Trophoblast cell (in vitro differentiated cells and primary cell): ENCODE measurements at regions not wholly inside any gene's neighbourhood (a gene's known extent, or its start where the extent isn't known, plus 50 kb on each side); places are given as distances from the start of the nearest gene placed in this dataset.
A peak's percentile ranks its signal among the peaks of the same experiment; 100 is the strongest.

Source experiments
- DNase-seq, 2 donors: peaks; one replicate each; pipeline ENCODE4 v3.0.0-alpha.2; 2016
- H2AFZ ChIP-seq: 2 replicates; pipeline ENCODE4 v1.6.1; 2013; ENCODE audit warnings: low read length, moderate library complexity, mild to moderate bottlenecking; ENCODE audit not compliant: insufficient read depth, poor library complexity
- H2AK5ac ChIP-seq: 2 replicates; pipeline ENCODE4 v1.6.1; 2013; ENCODE audit warnings: mild to moderate bottlenecking, low read length
- H2BK120ac ChIP-seq: 2 replicates; pipeline ENCODE4 v1.6.1; 2013; ENCODE audit warnings: low read length, mild to moderate bottlenecking, moderate library complexity; ENCODE audit not compliant: insufficient read depth, poor library complexity
- H2BK12ac ChIP-seq: 2 replicates; pipeline ENCODE4 v1.6.1; 2013; ENCODE audit warnings: mild to moderate bottlenecking, low read length, moderate library complexity
- H2BK5ac ChIP-seq: 2 replicates; pipeline ENCODE4 v1.6.1; 2013; ENCODE audit warnings: low read length, low read depth, moderate library complexity, mild to moderate bottlenecking; ENCODE audit not compliant: poor library complexity
- H3K14ac ChIP-seq: 2 replicates; pipeline ENCODE4 v1.6.1; 2013; ENCODE audit warnings: mild to moderate bottlenecking, low read length
- H3K18ac ChIP-seq: 2 replicates; pipeline ENCODE4 v1.6.1; 2013; ENCODE audit warnings: mild to moderate bottlenecking, low read length
- H3K23ac ChIP-seq: 2 replicates; pipeline ENCODE4 v1.6.1; 2013; ENCODE audit warnings: low read length
- H3K27ac ChIP-seq: 2 replicates; pipeline ENCODE4 v1.5.1; 2013; ENCODE audit warnings: low read depth, mild to moderate bottlenecking, inconsistent platforms, low read length, moderate library complexity
- H3K27me3 ChIP-seq: 2 replicates; pipeline ENCODE4 v1.6.1; 2013; ENCODE audit warnings: inconsistent platforms, mild to moderate bottlenecking, low read length, moderate library complexity; ENCODE audit not compliant: insufficient read depth
- H3K36me3 ChIP-seq, 2 experiments: 1 replicate in 1 of 2; 2 replicates in 1 of 2; pipeline ENCODE4 v1.6.1; 2013; ENCODE audit warnings: low read length in 2 of 2, mild to moderate bottlenecking in 2 of 2, moderate library complexity in 1 of 2; ENCODE audit not compliant: insufficient read depth in 2 of 2, control insufficient read depth in 1 of 2
- H3K4ac ChIP-seq: 2 replicates; pipeline ENCODE4 v1.6.1; 2013; ENCODE audit warnings: low read depth, mild to moderate bottlenecking, low read length, moderate library complexity
- H3K4me1 ChIP-seq, 2 experiments: 1 replicate in 1 of 2; 2 replicates in 1 of 2; pipeline ENCODE4 v1.6.1; 2013; ENCODE audit warnings: low read length in 2 of 2, mild to moderate bottlenecking in 2 of 2, moderate library complexity in 1 of 2; ENCODE audit not compliant: insufficient read depth in 2 of 2, control insufficient read depth in 1 of 2
- H3K4me2 ChIP-seq: 2 replicates; pipeline ENCODE4 v1.6.1; 2013; ENCODE audit warnings: inconsistent platforms, mild to moderate bottlenecking, low read length, moderate library complexity
- H3K4me3 ChIP-seq: 2 replicates; pipeline ENCODE4 v1.5.1; 2013; ENCODE audit warnings: mild to moderate bottlenecking, low read depth, low read length, inconsistent platforms
- H3K79me1 ChIP-seq: one replicate; pipeline ENCODE4 v1.6.1; 2013; ENCODE audit warnings: low read length
- H3K79me2 ChIP-seq: 2 replicates; pipeline ENCODE4 v1.6.1; 2013; ENCODE audit warnings: low read length, mild to moderate bottlenecking; ENCODE audit not compliant: control insufficient read depth, insufficient read depth, poor library complexity
- H3K9ac ChIP-seq: 2 replicates; pipeline ENCODE4 v1.6.1; 2013; ENCODE audit warnings: mild to moderate bottlenecking, low read length
- H3K9me3 ChIP-seq: 2 replicates; pipeline ENCODE4 v1.6.1; 2013; ENCODE audit warnings: low read depth, mild to moderate bottlenecking, control low read depth, inconsistent platforms, low read length; ENCODE audit not compliant: insufficient read depth
- H4K12ac ChIP-seq: 2 replicates; pipeline ENCODE4 v1.6.1; 2013; ENCODE audit warnings: low read depth, mild to moderate bottlenecking, low read length, moderate library complexity
- H4K8ac ChIP-seq: 2 replicates; pipeline ENCODE4 v1.6.1; 2013; ENCODE audit warnings: low read depth, mild to moderate bottlenecking, low read length, moderate library complexity
- H4K91ac ChIP-seq: one replicate; pipeline ENCODE4 v1.6.1; 2013; ENCODE audit warnings: low read depth, mild to moderate bottlenecking, low read length, moderate library complexity
- WGBS: extraction: QIAGEN DNeasy Blood & Tissue Kit; methylation state at CpG from one replicate; pipeline ENCODE4 v1.1.7; 2013; ENCODE audit warnings: missing lambda C conversion rate; ENCODE audit not compliant: insufficient read length, insufficient coverage; ENCODE audit errors: extremely low coverage; 5-methylcytosine and 5-hydroxymethylcytosine counted together

DNA sequence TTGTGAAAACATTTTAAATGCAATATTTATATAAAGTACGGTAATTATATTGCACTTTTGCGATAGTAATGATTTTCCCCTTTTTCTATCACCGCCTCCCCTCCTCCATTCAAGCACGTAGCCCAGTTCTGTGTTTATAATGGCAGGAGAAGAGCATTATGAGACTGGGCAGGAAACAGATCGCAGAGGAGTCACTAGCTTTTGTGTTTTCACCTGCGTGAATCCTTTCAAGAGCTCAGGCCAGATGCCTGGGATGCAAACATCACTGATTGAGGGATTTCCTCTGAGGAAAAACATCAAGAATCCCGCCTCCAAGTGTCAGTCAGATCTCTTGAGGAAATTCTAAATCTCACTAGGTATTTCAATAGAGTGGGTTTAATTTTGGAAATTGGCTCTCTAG, 178.4 kb upstream of the FN1 start:
- H3K79me1 ChIP-seq, result peaks cover 48% of the 10 kb centered on the region
- peak overlapping the region; percentile 55 for H2BK5ac ChIP-seq
- H2AK5ac ChIP-seq, result no peak overlapping the region
- peak overlapping the region; percentile 83 for H4K91ac ChIP-seq
- H4K8ac ChIP-seq, result peak overlapping the region; percentile 66
- H3K23ac ChIP-seq, result no peak overlapping the region
- H3K9me3 ChIP-seq, result peaks cover 3% of the 10 kb centered on the region
- no peak overlapping the region for H3K4me2 ChIP-seq
- DNase-seq, result no peak
- peak overlapping the region; percentile 92 for H3K14ac ChIP-seq
- H2BK12ac ChIP-seq, result peak overlapping the region; percentile 89
- peaks cover 9 to 28% of the 10 kb centered on the region in 2 experiments for H3K4me1 ChIP-seq
- WGBS, result no CpG with 5 or more reads among the region's 7 CpGs
- H3K4ac ChIP-seq, result no peak overlapping the region
- H3K18ac ChIP-seq, result no peak overlapping the region
- H3K27ac ChIP-seq, result no peak overlapping the region
- no peak overlapping the region for H3K9ac ChIP-seq
- no peak overlapping the region for H4K12ac ChIP-seq
- H2AFZ ChIP-seq, result no peak overlapping the region
- no peak overlapping the region for H3K4me3 ChIP-seq
- H3K79me2 ChIP-seq, result peaks cover 6% of the 10 kb centered on the region
- no peaks in the 10 kb centered on the region for H3K27me3 ChIP-seq
- peak overlapping the region; percentile 81 for H2BK120ac ChIP-seq
- peaks cover 0 to 9% of the 10 kb centered on the region in 2 experiments for H3K36me3 ChIP-seq

DNA sequence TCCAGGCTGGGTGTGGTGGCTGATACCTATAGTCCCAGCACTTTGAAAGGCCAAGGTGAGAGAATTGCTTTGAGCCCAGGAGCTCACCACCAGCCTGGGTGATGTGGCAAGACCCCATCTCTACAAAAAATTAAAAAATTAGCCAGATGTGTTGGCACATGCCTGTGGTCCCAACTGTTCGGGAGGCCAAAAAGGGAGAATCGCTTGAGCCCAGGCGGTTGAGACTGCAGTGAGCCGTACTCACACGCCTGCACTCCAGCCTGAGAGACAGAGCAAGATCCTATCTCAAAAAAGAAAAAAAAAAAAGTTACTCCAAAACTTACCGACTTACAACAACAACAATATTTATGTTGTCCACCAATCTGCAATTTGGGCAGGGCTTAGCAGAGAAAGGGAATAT, 178.0 kb upstream of the FN1 start:
- no peak overlapping the region for H3K4ac ChIP-seq
- no peak overlapping the region for H4K12ac ChIP-seq
- H3K9ac ChIP-seq, result no peak overlapping the region
- no peak overlapping the region for H3K4me2 ChIP-seq
- WGBS, result no CpG with 5 or more reads among the region's 6 CpGs
- DNase-seq, result peak in 1 of 2 donors; percentile 22
- no peak overlapping the region for H4K8ac ChIP-seq
- H3K27me3 ChIP-seq, result no peaks in the 10 kb centered on the region
- H2AFZ ChIP-seq, result no peak overlapping the region
- H3K79me2 ChIP-seq, result peaks cover 6% of the 10 kb centered on the region
- peak overlapping the region; percentile 33 for H2BK12ac ChIP-seq
- no peak overlapping the region for H3K18ac ChIP-seq
- H2BK120ac ChIP-seq, result peak overlapping the region; percentile 96
- H2BK5ac ChIP-seq, result peak overlapping the region; percentile 93
- H3K9me3 ChIP-seq, result peaks cover 3% of the 10 kb centered on the region
- peaks cover 49% of the 10 kb centered on the region for H3K79me1 ChIP-seq
- peak overlapping the region; percentile 7 for H2AK5ac ChIP-seq
- H4K91ac ChIP-seq, result peak overlapping the region; percentile 83
- H3K4me1 ChIP-seq, result peaks cover 9 to 29% of the 10 kb centered on the region in 2 experiments
- H3K36me3 ChIP-seq, result peaks cover 0 to 9% of the 10 kb centered on the region in 2 experiments
- no peak overlapping the region for H3K23ac ChIP-seq
- H3K14ac ChIP-seq, result peak overlapping the region; percentile 18
- no peak overlapping the region for H3K4me3 ChIP-seq
- peak overlapping the region; percentile 80 for H3K27ac ChIP-seq

GRCh38 chr2:215613280-215613679, 177.4 kb upstream of the FN1 start:
- no peak overlapping the region for H2AFZ ChIP-seq
- H3K4ac ChIP-seq, result peak overlapping the region; percentile 51
- H3K79me2 ChIP-seq, result peaks cover 6% of the 10 kb centered on the region
- peak overlapping the region; percentile 60 for H2AK5ac ChIP-seq
- peaks cover 49% of the 10 kb centered on the region for H3K79me1 ChIP-seq
- H3K4me1 ChIP-seq, result peaks cover 9 to 29% of the 10 kb centered on the region in 2 experiments
- peaks cover 0 to 9% of the 10 kb centered on the region in 2 experiments for H3K36me3 ChIP-seq
- H2BK12ac ChIP-seq, result peak overlapping the region; percentile 97
- H3K18ac ChIP-seq, result peak overlapping the region; percentile 74
- no peak overlapping the region for H3K9ac ChIP-seq
- no peak overlapping the region for H3K4me2 ChIP-seq
- H3K23ac ChIP-seq, result no peak overlapping the region
- H3K9me3 ChIP-seq, result peaks cover 3% of the 10 kb centered on the region
- H3K27ac ChIP-seq, result peak overlapping the region; percentile 80
- H3K4me3 ChIP-seq, result no peak overlapping the region
- H4K12ac ChIP-seq, result no peak overlapping the region
- peak overlapping the region; percentile 88 for H4K91ac ChIP-seq
- DNase-seq, result peak; percentile 95
- WGBS, result no CpG with 5 or more reads among the region's 8 CpGs
- H3K14ac ChIP-seq, result peak overlapping the region; percentile 86
- no peaks in the 10 kb centered on the region for H3K27me3 ChIP-seq
- H4K8ac ChIP-seq, result peak overlapping the region; percentile 65
- peak overlapping the region; percentile 96 for H2BK120ac ChIP-seq
- H2BK5ac ChIP-seq, result peak overlapping the region; percentile 93

DNA sequence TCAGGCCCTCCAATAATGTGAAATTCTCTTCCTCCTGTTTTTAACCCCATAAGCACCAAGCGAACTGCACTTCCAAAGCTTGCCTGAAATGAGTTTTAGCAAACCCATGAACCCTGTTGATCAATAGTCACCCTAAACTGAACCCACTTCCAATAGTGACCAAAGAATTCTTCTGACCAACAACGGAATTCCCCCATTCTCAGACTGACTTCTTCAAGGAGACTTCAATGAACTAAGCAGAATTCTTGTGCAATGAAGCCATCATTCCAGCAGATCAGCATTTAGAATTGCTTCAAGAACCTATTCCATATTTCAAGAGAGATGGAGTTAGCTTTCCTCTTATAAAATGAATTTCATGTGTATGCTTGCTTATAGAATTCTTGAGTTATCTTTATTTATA, 176.9 kb upstream of the FN1 start:
- peak overlapping the region; percentile 93 for H2BK5ac ChIP-seq
- H3K4me2 ChIP-seq, result peak overlapping the region; percentile 28
- no peak overlapping the region for H3K4me3 ChIP-seq
- no peak overlapping the region for H4K91ac ChIP-seq
- H3K27me3 ChIP-seq, result no peaks in the 10 kb centered on the region
- H4K8ac ChIP-seq, result no peak overlapping the region
- peaks cover 6% of the 10 kb centered on the region for H3K79me2 ChIP-seq
- peaks cover 0 to 9% of the 10 kb centered on the region in 2 experiments for H3K36me3 ChIP-seq
- WGBS, result no CpG with 5 or more reads among the region's 2 CpGs
- no peak overlapping the region for H2AK5ac ChIP-seq
- H3K9me3 ChIP-seq, result peaks cover 3% of the 10 kb centered on the region
- H2BK12ac ChIP-seq, result peak overlapping the region; percentile 82
- no peak overlapping the region for H2AFZ ChIP-seq
- peaks cover 5 to 25% of the 10 kb centered on the region in 2 experiments for H3K4me1 ChIP-seq
- peaks cover 45% of the 10 kb centered on the region for H3K79me1 ChIP-seq
- H3K9ac ChIP-seq, result no peak overlapping the region
- peak; percentile 54 to 89 for DNase-seq
- H3K27ac ChIP-seq, result peak overlapping the region; percentile 80
- no peak overlapping the region for H3K18ac ChIP-seq
- H3K4ac ChIP-seq, result no peak overlapping the region
- peak overlapping the region; percentile 96 for H2BK120ac ChIP-seq
- no peak overlapping the region for H3K14ac ChIP-seq
- no peak overlapping the region for H4K12ac ChIP-seq
- H3K23ac ChIP-seq, result no peak overlapping the region
